MM.1S (cell line): ENCODE measurements at regions not wholly inside any gene's neighbourhood (a gene's known extent, or its start where the extent isn't known, plus 50 kb on each side); places are given as distances from the start of the nearest gene placed in this dataset.

Source experiments
- EZH2 ChIP-seq: fragments of 300-600 bp; sonication (generic); optimal IDR thresholded peaks from 2 replicates; pipeline ENCODE3; 2017; ENCODE audit warnings: low read depth, mild to moderate bottlenecking, antibody characterized with exemption, low read length, mixed read lengths
- EZH2phosphoT487 ChIP-seq: fragments of 300-600 bp; sonication (generic); IDR thresholded peaks from 2 replicates; pipeline ENCODE4 v1.6.1; 2018; ENCODE audit warnings: antibody characterized with exemption, low read length
- TF ChIP-seq, protein P1 (sequence below): fragments of 300-600 bp; sonication (generic); IDR thresholded peaks from 2 replicates; pipeline ENCODE4 v1.5.1; 2016; ENCODE audit warnings: antibody characterized with exemption, low read length, mixed read lengths

DNA sequence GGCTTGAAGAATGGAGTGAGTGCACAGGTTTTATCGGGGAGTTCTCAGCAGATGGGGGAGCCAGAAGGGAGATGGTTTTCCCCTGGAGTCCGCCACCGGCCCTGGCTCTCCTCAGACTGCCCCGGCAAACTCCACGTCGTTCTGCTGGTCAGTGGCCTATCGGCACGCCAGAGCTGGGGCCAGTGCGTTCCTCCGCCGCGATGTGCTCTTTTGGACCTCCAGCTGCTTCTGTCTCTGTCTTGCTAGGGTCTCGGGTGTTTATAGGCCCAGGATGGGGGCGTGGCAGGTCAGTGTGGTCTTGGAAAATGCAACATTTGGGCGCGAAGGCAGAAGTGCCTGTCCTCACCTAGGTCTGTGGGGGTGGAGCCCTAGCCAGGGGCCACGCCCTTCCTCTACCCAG lies 53.0 kb upstream of the ADTRP start:
- TF ChIP-seq EZH2 (no peak), EZH2phosphoT487 (no peak)
- TF ChIP-seq, protein P1, sequence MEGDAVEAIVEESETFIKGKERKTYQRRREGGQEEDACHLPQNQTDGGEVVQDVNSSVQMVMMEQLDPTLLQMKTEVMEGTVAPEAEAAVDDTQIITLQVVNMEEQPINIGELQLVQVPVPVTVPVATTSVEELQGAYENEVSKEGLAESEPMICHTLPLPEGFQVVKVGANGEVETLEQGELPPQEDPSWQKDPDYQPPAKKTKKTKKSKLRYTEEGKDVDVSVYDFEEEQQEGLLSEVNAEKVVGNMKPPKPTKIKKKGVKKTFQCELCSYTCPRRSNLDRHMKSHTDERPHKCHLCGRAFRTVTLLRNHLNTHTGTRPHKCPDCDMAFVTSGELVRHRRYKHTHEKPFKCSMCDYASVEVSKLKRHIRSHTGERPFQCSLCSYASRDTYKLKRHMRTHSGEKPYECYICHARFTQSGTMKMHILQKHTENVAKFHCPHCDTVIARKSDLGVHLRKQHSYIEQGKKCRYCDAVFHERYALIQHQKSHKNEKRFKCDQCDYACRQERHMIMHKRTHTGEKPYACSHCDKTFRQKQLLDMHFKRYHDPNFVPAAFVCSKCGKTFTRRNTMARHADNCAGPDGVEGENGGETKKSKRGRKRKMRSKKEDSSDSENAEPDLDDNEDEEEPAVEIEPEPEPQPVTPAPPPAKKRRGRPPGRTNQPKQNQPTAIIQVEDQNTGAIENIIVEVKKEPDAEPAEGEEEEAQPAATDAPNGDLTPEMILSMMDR, result no peak
